Fibroblast of villous mesenchyme (primary cell): ENCODE measurements at regions not wholly inside any gene's neighbourhood (a gene's known extent, or its start where the extent isn't known, plus 50 kb on each side); places are given as distances from the start of the nearest gene placed in this dataset.

Experiments used
- DNase-seq: peaks from one replicate; pipeline ENCODE4 v3.0.0-alpha.2; 2010; ENCODE audit warnings: low read depth
- H3K4me3 ChIP-seq: 2 replicates; pipeline ENCODE4 v1.5.1; 2011; ENCODE audit warnings: low read depth, mild to moderate bottlenecking, low read length
- CTCF ChIP-seq: IDR thresholded peaks from 2 replicates; pipeline ENCODE4 v1.5.1; 2012; ENCODE audit warnings: low read depth, mild to moderate bottlenecking, low read length; ENCODE audit not compliant: insufficient read depth

DNA sequence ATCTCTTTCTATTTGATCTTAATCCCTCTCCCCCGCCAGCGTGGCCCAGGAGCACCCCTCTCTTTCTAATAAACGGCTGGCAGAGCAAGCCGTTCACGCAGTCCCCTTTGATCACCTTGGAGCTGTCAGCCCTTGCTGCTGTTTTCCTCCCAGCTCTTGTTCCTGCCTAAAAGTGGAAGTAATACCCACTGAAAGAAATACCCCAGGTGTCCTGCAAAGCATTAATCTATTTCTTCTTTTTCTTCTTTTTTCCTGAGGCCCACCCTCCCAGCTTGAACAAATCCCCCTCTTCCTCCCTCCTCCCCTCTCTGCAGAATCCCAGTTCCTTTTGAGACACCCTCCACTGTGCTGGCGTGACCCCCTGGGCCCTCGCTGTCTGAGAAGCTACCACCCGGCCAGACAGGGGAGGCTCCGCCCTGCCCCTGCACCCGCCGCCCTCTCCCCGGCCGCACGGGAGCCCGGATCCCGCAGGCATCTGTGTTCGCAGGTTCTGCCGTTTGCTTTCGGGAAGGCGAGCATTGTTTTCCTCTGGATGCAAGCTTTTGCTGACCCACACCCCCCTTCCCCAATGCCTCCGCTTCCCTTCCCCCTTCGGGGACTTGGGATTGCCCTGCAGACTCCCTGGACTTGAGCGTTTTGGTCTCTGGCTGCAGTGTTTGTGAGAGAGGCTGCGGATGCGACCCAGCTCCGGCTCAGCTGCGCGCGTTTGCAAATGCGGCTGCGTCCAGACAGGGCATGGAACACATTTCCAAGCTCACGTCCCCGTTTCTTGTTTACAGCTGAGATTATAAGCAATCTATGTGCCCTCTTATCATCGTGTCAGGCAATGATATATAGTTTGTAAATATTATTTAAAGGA is 631.5 kb downstream of the NYAP2 start:
- DNase-seq, result peak; percentile 81
- peak overlapping the region; percentile 54 for H3K4me3 ChIP-seq
- TF ChIP-seq CTCF, result no peak

GRCh38 chr2:226030369-226030768 is 630.9 kb downstream of the NYAP2 start:
- H3K4me3 ChIP-seq, result peak overlapping the region; percentile 54
- TF ChIP-seq CTCF, result no peak
- DNase-seq, result no peak

GRCh38 chr2:226023946-226024345 is 624.4 kb downstream of the NYAP2 start:
- DNase-seq, result no peak
- no peak overlapping the region for H3K4me3 ChIP-seq
- TF ChIP-seq CTCF, result no peak

DNA sequence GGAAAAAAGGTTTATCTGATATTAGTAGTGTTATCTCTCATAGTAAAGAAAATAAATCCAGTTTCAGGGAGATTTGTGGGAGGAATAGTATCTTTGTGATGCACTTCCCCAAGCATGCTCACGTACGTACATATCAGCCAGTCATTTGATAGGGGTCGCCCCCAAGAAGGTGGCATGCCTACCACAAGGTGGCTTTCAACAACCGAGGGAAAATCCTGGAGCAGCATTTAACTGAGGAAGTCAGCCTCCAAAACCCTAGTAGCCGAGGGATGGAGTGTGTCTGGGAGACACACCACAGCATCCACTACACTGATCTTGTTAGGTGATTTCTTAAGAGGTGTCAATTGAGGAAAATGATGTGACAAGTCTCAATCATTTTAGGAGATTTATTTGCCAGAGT is 623.9 kb downstream of the NYAP2 start:
- no peak overlapping the region for H3K4me3 ChIP-seq
- TF ChIP-seq CTCF, result no peak
- no peak for DNase-seq

- DNase-seq, result no peak
- no peak for TF ChIP-seq CTCF
Observed at GRCh38 chr2:226020956-226021355, 621.4 kb downstream of the NYAP2 start.

GRCh38 chr2:226020176-226020575 is 620.7 kb downstream of the NYAP2 start:
- DNase-seq, result peak; percentile 50
- no peak overlapping the region for H3K4me3 ChIP-seq
- TF ChIP-seq CTCF, result no peak

More at GRCh38 chr2:226020956-226021355, 621.4 kb downstream of the NYAP2 start:
- H3K4me3 ChIP-seq, result no peak overlapping the region
